PC-3 (cell line): ENCODE measurements at regions not wholly inside any gene's neighbourhood (a gene's known extent, or its start where the extent isn't known, plus 50 kb on each side); places are given as distances from the start of the nearest gene placed in this dataset.

Source experiments
- ATAC-seq: fragments of 200-7000 bp; cut with Tn5 transposase; 2 replicates; pipeline ENCODE4 v1.9.1; 2020; ENCODE audit warnings: mild to moderate bottlenecking, moderate library complexity
- BruUV-seq: library from RNA; stranded (reverse); fragments of 400-500 nt; replicated peaks from 2 replicates; lab custom pipeline; 2021; lab: Mats Ljungman, UMichigan
- CTCF ChIA-PET: fragments of 300-600 bp; sonication (Branson Sonifier 250); formaldehyde crosslinking; loops from one replicate; lab custom pipeline; 2022; ENCODE audit warnings: antibody characterized with exemption; lab: Charles Lee
- POLR2A ChIA-PET: fragments of 300-600 bp; sonication (Branson Sonifier 250); formaldehyde crosslinking; loops from one replicate; lab custom pipeline; 2022; ENCODE audit warnings: antibody characterized with exemption; ENCODE audit not compliant: unreplicated experiment; lab: Charles Lee
- DNase-seq: peaks from one replicate; pipeline ENCODE4 v3.0.0-alpha.2; 2015
- H2AFZ ChIP-seq: fragments of 300-600 bp; sonication (generic); 2 replicates; pipeline ENCODE4 v1.6.0; 2016; ENCODE audit warnings: antibody characterized with exemption, low read length
- H3F3A ChIP-seq: fragments of 300-600 bp; sonication (generic); one replicate; pipeline ENCODE4 v1.6.0; 2017; ENCODE audit warnings: antibody characterized with exemption, low read length, control low read depth, mild to moderate bottlenecking; ENCODE audit not compliant: unreplicated experiment
- H3K27ac ChIP-seq: fragments of 300-600 bp; sonication (generic); 2 replicates; pipeline ENCODE4 v1.5.1; 2016; ENCODE audit warnings: mild to moderate bottlenecking, low read length
- H3K27me3 ChIP-seq: fragments of 300-600 bp; sonication (generic); 2 replicates; pipeline ENCODE4 v1.6.1; 2016; ENCODE audit warnings: low read length, mixed read lengths
- H3K36me3 ChIP-seq: fragments of 300-600 bp; sonication (generic); 2 replicates; pipeline ENCODE4 v1.6.1; 2016; ENCODE audit warnings: low read depth, mixed run types, low read length, mixed read lengths
- H3K4me1 ChIP-seq: fragments of 300-600 bp; sonication (generic); 2 replicates; pipeline ENCODE4 v1.5.1; 2016; ENCODE audit warnings: low read length; ENCODE audit not compliant: insufficient read depth
- H3K4me2 ChIP-seq: fragments of 300-600 bp; sonication (generic); 2 replicates; pipeline ENCODE4 v1.6.0; 2016; ENCODE audit warnings: low read length
- H3K4me3 ChIP-seq: fragments of 300-600 bp; sonication (generic); 2 replicates; pipeline ENCODE4 v1.5.1; 2016; ENCODE audit warnings: mild to moderate bottlenecking, low read length, mixed read lengths
- H3K79me2 ChIP-seq: fragments of 300-600 bp; sonication (generic); 2 replicates; pipeline ENCODE4 v1.6.1; 2017; ENCODE audit warnings: low read length, mixed read lengths
- H3K9ac ChIP-seq: fragments of 300-600 bp; sonication (generic); 2 replicates; pipeline ENCODE4 v1.6.0; 2016; ENCODE audit warnings: mild to moderate bottlenecking, low read length
- H3K9me2 ChIP-seq: fragments of 300-600 bp; sonication (generic); replicated peaks from 2 replicates; pipeline ENCODE4 v1.6.1; 2016; ENCODE audit warnings: mixed run types, low read length, mixed read lengths
- H3K9me3 ChIP-seq: fragments of 300-600 bp; sonication (generic); 2 replicates; pipeline ENCODE4 v1.6.1; 2016; ENCODE audit warnings: low read length, mixed read lengths
- H4K20me1 ChIP-seq: fragments of 300-600 bp; sonication (generic); 2 replicates; pipeline ENCODE4 v1.6.1; 2016; ENCODE audit warnings: low read length, mixed read lengths
- EZH2 ChIP-seq: fragments of 300-600 bp; sonication (generic); IDR thresholded peaks from one replicate; pipeline ENCODE4 v1.6.1; 2017; ENCODE audit warnings: antibody characterized with exemption, mild to moderate bottlenecking, low read length; ENCODE audit not compliant: unreplicated experiment
- EZH2phosphoT487 ChIP-seq: fragments of 300-600 bp; sonication (generic); IDR thresholded peaks from 2 replicates; pipeline ENCODE4 v1.6.1; 2018; ENCODE audit warnings: mild to moderate bottlenecking, antibody characterized with exemption, low read length, borderline replicate concordance
- intact Hi-C: fragments of 100-400 bp; cut with micrococcal nuclease; formaldehyde crosslinking; loops from 2 replicates; pipeline ENCODE4 v1.9.0; 2023
- TF ChIP-seq, protein P1 (sequence below): fragments of 300-600 bp; sonication (generic); conservative IDR thresholded peaks from 2 replicates; pipeline ENCODE4 v1.5.1; 2017; ENCODE audit warnings: antibody characterized with exemption, low read depth, mild to moderate bottlenecking, low read length

DNA sequence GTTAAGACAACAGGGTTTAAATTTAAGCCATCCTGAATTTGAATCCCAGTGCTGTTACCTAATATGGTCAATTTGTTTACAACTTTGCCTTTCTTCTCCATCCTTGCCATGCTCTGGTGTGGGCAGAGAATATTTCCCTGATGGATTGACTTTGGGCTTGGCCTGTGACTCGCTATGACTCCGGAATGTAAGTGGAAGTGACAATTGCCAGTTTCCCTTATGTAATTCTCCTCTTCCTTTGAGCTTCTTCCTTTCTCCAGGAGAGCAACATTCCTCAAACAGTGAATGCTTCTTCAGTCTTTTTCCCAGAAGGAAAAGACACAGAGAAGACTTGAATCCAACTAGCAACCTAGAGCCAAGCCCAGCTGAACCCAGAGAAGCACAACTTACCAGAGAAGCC lies 159.1 kb downstream of the LURAP1L start:
- BruUV-seq = no TSS peak
- H3K4me1 ChIP-seq = peaks cover 22% of the 10 kb centered on the region
- ATAC-seq (peak; percentile 69), DNase-seq (peak; percentile 50)
- H3K36me3 ChIP-seq = no peaks in the 10 kb centered on the region
- H3K9me2 ChIP-seq = no peaks in the 10 kb centered on the region
- no peak overlapping the region for H3K4me2 ChIP-seq
- H3K79me2 ChIP-seq = no peaks in the 10 kb centered on the region
- TF ChIP-seq EZH2phosphoT487 = no peak
- no peak for TF ChIP-seq EZH2
- TF ChIP-seq, protein P1, sequence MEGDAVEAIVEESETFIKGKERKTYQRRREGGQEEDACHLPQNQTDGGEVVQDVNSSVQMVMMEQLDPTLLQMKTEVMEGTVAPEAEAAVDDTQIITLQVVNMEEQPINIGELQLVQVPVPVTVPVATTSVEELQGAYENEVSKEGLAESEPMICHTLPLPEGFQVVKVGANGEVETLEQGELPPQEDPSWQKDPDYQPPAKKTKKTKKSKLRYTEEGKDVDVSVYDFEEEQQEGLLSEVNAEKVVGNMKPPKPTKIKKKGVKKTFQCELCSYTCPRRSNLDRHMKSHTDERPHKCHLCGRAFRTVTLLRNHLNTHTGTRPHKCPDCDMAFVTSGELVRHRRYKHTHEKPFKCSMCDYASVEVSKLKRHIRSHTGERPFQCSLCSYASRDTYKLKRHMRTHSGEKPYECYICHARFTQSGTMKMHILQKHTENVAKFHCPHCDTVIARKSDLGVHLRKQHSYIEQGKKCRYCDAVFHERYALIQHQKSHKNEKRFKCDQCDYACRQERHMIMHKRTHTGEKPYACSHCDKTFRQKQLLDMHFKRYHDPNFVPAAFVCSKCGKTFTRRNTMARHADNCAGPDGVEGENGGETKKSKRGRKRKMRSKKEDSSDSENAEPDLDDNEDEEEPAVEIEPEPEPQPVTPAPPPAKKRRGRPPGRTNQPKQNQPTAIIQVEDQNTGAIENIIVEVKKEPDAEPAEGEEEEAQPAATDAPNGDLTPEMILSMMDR = no peak
- H2AFZ ChIP-seq = no peak overlapping the region
- H4K20me1 ChIP-seq = no peaks in the 10 kb centered on the region
- CTCF ChIA-PET = no interaction called here
- no peaks in the 10 kb centered on the region for H3K9me3 ChIP-seq
- intact Hi-C loops = no loop called here
- H3K9ac ChIP-seq = no peak overlapping the region
- no peaks in the 10 kb centered on the region for H3K27me3 ChIP-seq
- POLR2A ChIA-PET = interaction anchor here (0.7 kb wide), 1 partner anchor 157 kb away, joined by 3 read pairs; no protein-coding TSS in a partner anchor
- no peak overlapping the region for H3K4me3 ChIP-seq
- H3F3A ChIP-seq = no peaks in the 10 kb centered on the region
- H3K27ac ChIP-seq = peak overlapping the region; percentile 67

- ATAC-seq (no peak), DNase-seq (no peak)
- no peak overlapping the region for H2AFZ ChIP-seq
- no peak overlapping the region for H3K9ac ChIP-seq
- H3K4me3 ChIP-seq = no peak overlapping the region
- peak overlapping the region; percentile 67 for H3K27ac ChIP-seq
- H3F3A ChIP-seq = no peaks in the 10 kb centered on the region
- no peaks in the 10 kb centered on the region for H3K9me2 ChIP-seq
- H3K9me3 ChIP-seq = no peaks in the 10 kb centered on the region
- POLR2A ChIA-PET = interaction anchor here (0.7 kb wide), 1 partner anchor 158 kb away, joined by 3 read pairs; no protein-coding TSS in a partner anchor
- H3K4me1 ChIP-seq = peaks cover 22% of the 10 kb centered on the region
- no peaks in the 10 kb centered on the region for H4K20me1 ChIP-seq
- H3K36me3 ChIP-seq = no peaks in the 10 kb centered on the region
- no peak overlapping the region for H3K4me2 ChIP-seq
- BruUV-seq = no TSS peak
- intact Hi-C loops = no loop called here
- no peaks in the 10 kb centered on the region for H3K27me3 ChIP-seq
- no peak for TF ChIP-seq EZH2
- TF ChIP-seq EZH2phosphoT487 = no peak
- TF ChIP-seq, protein P1 = no peak
- no peaks in the 10 kb centered on the region for H3K79me2 ChIP-seq
- CTCF ChIA-PET = no interaction called here
Measured at GRCh38 chr9:12934545-12935272, 159.9 kb downstream of the LURAP1L start.

- intact Hi-C loops = no loop called here
- Histone ChIP-seq H3K4me3 (no peak overlapping the region), H4K20me1 (no peaks in the 10 kb centered on the region), H3K9ac (no peak overlapping the region), H2AFZ (no peak overlapping the region), H3K9me3 (no peaks in the 10 kb centered on the region), H3K79me2 (no peaks in the 10 kb centered on the region), H3K4me1 (peaks cover 21% of the 10 kb centered on the region), H3K9me2 (no peaks in the 10 kb centered on the region), H3K27ac (no peak overlapping the region), H3K4me2 (no peak overlapping the region), H3F3A (no peaks in the 10 kb centered on the region), H3K36me3 (no peaks in the 10 kb centered on the region), H3K27me3 (no peaks in the 10 kb centered on the region)
- TF ChIP-seq, protein P1 = no peak
- TF ChIP-seq EZH2phosphoT487 (no peak), EZH2 (no peak)
- no TSS peak for BruUV-seq
- DNase-seq = no peak
- ATAC-seq = no peak
- POLR2A ChIA-PET = no interaction called here
- CTCF ChIA-PET = no interaction called here
Measured at GRCh38 chr9:12935714-12936113, 160.9 kb downstream of the LURAP1L start.
